HEK293 (cell line): ENCODE measurements at regions not wholly inside any gene's neighbourhood (a gene's known extent, or its start where the extent isn't known, plus 50 kb on each side); places are given as distances from the start of the nearest gene placed in this dataset.

Experiments
- GFI1B ChIP-seq: fragments of 450-650 bp; formaldehyde crosslinking; IDR thresholded peaks from 2 replicates; pipeline ENCODE4 v1.5.1; 2016; ENCODE audit warnings: missing biosample characterization, missing genetic modification characterization
- GLI4 ChIP-seq: fragments of 450-650 bp; formaldehyde crosslinking; IDR thresholded peaks from 2 replicates; pipeline ENCODE4 v1.5.1; 2016; ENCODE audit warnings: missing biosample characterization, missing genetic modification characterization
- PRDM1 ChIP-seq: fragments of 450-650 bp; formaldehyde crosslinking; IDR thresholded peaks from 2 replicates; pipeline ENCODE4; 2016; ENCODE audit warnings: missing biosample characterization, missing genetic modification characterization
- ZBTB17 ChIP-seq: fragments of 450-650 bp; formaldehyde crosslinking; IDR thresholded peaks from 2 replicates; pipeline ENCODE4 v1.5.1; 2016; ENCODE audit warnings: missing biosample characterization, missing genetic modification characterization
- ZNF350 ChIP-seq: fragments of 450-650 bp; formaldehyde crosslinking; IDR thresholded peaks from 2 replicates; pipeline ENCODE4 v1.5.0; 2017; ENCODE audit warnings: missing biosample characterization, mild to moderate bottlenecking, missing genetic modification characterization
- ZNF692 ChIP-seq: fragments of 450-650 bp; formaldehyde crosslinking; IDR thresholded peaks from 2 replicates; pipeline ENCODE4 v1.5.1; 2016; ENCODE audit warnings: missing biosample characterization, missing genetic modification characterization
- TF ChIP-seq, protein P1 (sequence below): fragments of 450-650 bp; formaldehyde crosslinking; IDR thresholded peaks from 2 replicates; pipeline ENCODE4 v1.5.1; 2016; ENCODE audit warnings: missing biosample characterization, missing genetic modification characterization
- TF ChIP-seq, protein P2 (sequence below): fragments of 450-650 bp; IDR thresholded peaks from 2 replicates; pipeline ENCODE4 v1.5.1; 2018; ENCODE audit warnings: missing biosample characterization, mild to moderate bottlenecking, missing genetic modification characterization

DNA sequence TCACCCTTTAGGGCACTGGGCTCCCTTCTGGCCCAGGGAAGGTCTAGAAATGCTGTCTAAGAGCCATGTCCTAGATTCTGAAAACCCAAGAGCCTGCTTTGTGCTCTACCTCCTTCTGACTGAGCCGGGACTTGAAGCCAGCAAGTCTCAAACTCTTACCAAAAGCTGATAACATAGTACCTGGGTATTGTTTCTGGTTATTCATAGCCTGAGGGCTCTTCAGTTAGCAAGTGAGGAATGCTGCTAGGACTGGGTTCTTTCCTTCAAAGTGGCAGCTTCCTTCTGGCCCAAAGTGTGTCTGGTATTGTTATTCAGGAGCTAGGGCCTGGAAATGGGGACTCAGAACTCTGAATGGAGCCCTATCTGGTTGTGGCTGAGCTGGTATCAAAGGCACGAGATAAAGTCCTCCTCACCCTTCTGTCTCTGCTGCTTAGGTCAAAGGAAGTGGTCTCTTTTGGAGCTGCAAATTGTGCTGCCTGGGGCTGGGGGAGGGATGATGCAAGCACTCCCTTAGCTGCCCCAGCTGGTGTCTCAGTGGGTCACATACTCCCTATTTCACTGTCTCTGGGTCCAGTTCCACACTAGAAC, 696.0 kb upstream of the CCDC179 start:
- TF ChIP-seq ZNF350 (tag by site-specific recombination) (no peak), GLI4 (tag by site-specific recombination) (no peak), GFI1B (no peak), ZNF692 (tag by site-specific recombination) (no peak), PRDM1 (tag by site-specific recombination) (no peak), ZBTB17 (no peak)
- TF ChIP-seq, protein P1, sequence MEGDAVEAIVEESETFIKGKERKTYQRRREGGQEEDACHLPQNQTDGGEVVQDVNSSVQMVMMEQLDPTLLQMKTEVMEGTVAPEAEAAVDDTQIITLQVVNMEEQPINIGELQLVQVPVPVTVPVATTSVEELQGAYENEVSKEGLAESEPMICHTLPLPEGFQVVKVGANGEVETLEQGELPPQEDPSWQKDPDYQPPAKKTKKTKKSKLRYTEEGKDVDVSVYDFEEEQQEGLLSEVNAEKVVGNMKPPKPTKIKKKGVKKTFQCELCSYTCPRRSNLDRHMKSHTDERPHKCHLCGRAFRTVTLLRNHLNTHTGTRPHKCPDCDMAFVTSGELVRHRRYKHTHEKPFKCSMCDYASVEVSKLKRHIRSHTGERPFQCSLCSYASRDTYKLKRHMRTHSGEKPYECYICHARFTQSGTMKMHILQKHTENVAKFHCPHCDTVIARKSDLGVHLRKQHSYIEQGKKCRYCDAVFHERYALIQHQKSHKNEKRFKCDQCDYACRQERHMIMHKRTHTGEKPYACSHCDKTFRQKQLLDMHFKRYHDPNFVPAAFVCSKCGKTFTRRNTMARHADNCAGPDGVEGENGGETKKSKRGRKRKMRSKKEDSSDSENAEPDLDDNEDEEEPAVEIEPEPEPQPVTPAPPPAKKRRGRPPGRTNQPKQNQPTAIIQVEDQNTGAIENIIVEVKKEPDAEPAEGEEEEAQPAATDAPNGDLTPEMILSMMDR (tag by site-specific recombination) = no peak
- TF ChIP-seq, protein P2, sequence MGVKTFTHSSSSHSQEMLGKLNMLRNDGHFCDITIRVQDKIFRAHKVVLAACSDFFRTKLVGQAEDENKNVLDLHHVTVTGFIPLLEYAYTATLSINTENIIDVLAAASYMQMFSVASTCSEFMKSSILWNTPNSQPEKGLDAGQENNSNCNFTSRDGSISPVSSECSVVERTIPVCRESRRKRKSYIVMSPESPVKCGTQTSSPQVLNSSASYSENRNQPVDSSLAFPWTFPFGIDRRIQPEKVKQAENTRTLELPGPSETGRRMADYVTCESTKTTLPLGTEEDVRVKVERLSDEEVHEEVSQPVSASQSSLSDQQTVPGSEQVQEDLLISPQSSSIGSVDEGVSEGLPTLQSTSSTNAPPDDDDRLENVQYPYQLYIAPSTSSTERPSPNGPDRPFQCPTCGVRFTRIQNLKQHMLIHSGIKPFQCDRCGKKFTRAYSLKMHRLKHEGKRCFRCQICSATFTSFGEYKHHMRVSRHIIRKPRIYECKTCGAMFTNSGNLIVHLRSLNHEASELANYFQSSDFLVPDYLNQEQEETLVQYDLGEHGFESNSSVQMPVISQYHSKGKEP = no peak
